K562 (cell line): ENCODE measurements at regions not wholly inside any gene's neighbourhood (a gene's known extent, or its start where the extent isn't known, plus 50 kb on each side); places are given as distances from the start of the nearest gene placed in this dataset.

Experiments
- ATAC-seq: fragments of 200-7000 bp; cut with Tn5 transposase; 3 replicates; pipeline ENCODE4 v1.9.1; 2020; ENCODE audit warnings: moderate library complexity
- BruUV-seq: library from RNA; stranded (reverse); fragments of 400-500 nt; replicated peaks from 2 replicates; lab custom pipeline; 2021; lab: Mats Ljungman, UMichigan
- CTCF ChIA-PET: fragments of 300-600 bp; formaldehyde crosslinking; extraction: SDS; loops from one replicate; lab custom pipeline; 2021; ENCODE audit warnings: low intra/inter-chr PET ratio; lab: Yijun Ruan, JAX
- POLR2A ChIA-PET: fragments of 300-600, 350-650 bp; sonication (Branson Sonifier 250); formaldehyde crosslinking; extraction: SDS; loops from one replicate; lab custom pipeline; 2021; ENCODE audit warnings: antibody characterized with exemption, inconsistent platforms; lab: Yijun Ruan, JAX
- DNase-seq, 4 experiments: peaks; one replicate each; pipeline versions ENCODE4 v3.0.0 to v3.0.0-alpha.2; 2011 to 2018; ENCODE audit warnings: low spot score in 3 of 4, mixed read lengths in 3 of 4; ENCODE audit errors: extremely low read depth in 1 of 4
- FAIRE-seq: peaks from 2 replicates; lab custom pipeline; 2011; peaks lifted over from hg19 to GRCh38; lab: Jason Lieb, UNC
- H2AFZ ChIP-seq: 2 replicates; pipeline ENCODE4 v1.6.0; 2011; ENCODE audit warnings: low read depth, low read length, control low read depth, inconsistent platforms
- H3K27ac ChIP-seq: fragments of 200-600 bp; 3 replicates; pipeline ENCODE4 v1.8.0; 2011; ENCODE audit warnings: low read depth, mild to moderate bottlenecking, control low read depth, inconsistent platforms, low read length, moderate library complexity, mixed read lengths; ENCODE audit errors: extremely low read depth
- H3K27me3 ChIP-seq, 2 experiments: fragments of 300-600 bp in 1 of 2; 2 replicates in 1 of 2; 3 replicates in 1 of 2; pipeline versions ENCODE4 v1.6.0 to v1.8.0; 2011; ENCODE audit warnings: inconsistent platforms in 2 of 2, low read length in 2 of 2, mild to moderate bottlenecking in 1 of 2, mixed read lengths in 1 of 2, moderate library complexity in 1 of 2; ENCODE audit not compliant: control insufficient read depth in 2 of 2, insufficient read depth in 2 of 2
- H3K36me3 ChIP-seq: fragments of 300-600 bp; 3 replicates; pipeline ENCODE4 v1.8.0; 2011; ENCODE audit warnings: mild to moderate bottlenecking, low read length, inconsistent platforms; ENCODE audit not compliant: control insufficient read depth, insufficient read depth
- H3K4me1 ChIP-seq, 2 experiments: fragments of 200-600 bp in 1 of 2; replicated peaks in 1 of 2; 2 replicates in 1 of 2; 3 replicates in 1 of 2; pipeline versions ENCODE4 v1.5.1 to v1.8.0; 2011; ENCODE audit warnings: inconsistent platforms in 2 of 2, low read length in 2 of 2, mild to moderate bottlenecking in 1 of 2, mixed read lengths in 1 of 2, moderate library complexity in 1 of 2; ENCODE audit not compliant: control insufficient read depth in 2 of 2, insufficient read depth in 2 of 2
- H3K4me2 ChIP-seq: 2 replicates; pipeline ENCODE4 v1.6.1; 2011; ENCODE audit warnings: low read length, control low read depth, inconsistent platforms, mixed read lengths; ENCODE audit not compliant: insufficient read depth
- H3K4me3 ChIP-seq: fragments of 200-600 bp; sonication (generic), shearing (Covaris generic); 2 replicates; pipeline ENCODE4 v1.5.1; 2016; ENCODE audit warnings: control low read depth, inconsistent platforms
- H3K79me2 ChIP-seq: fragments of 200-600 bp; 3 replicates; pipeline ENCODE4 v1.8.0; 2011; ENCODE audit warnings: low read length, inconsistent platforms; ENCODE audit not compliant: control insufficient read depth, insufficient read depth
- H3K9ac ChIP-seq, 2 experiments: 2 replicates each; pipeline versions ENCODE4 v1.6.0 to v1.6.1; 2011; ENCODE audit warnings: low read depth in 2 of 2, low read length in 2 of 2, control low read depth in 1 of 2, inconsistent platforms in 1 of 2, mild to moderate bottlenecking in 1 of 2, mixed read lengths in 1 of 2; ENCODE audit not compliant: insufficient read depth in 1 of 2
- H3K9me1 ChIP-seq: one replicate; pipeline ENCODE4 v1.6.0; 2011; ENCODE audit warnings: inconsistent platforms, mild to moderate bottlenecking, low read length, moderate library complexity; ENCODE audit not compliant: control insufficient read depth, insufficient read depth
- H3K9me3 ChIP-seq: replicated peaks from 2 replicates; pipeline ENCODE4 v1.5.1; 2011; ENCODE audit warnings: low read depth, low read length, inconsistent platforms; ENCODE audit not compliant: control insufficient read depth, insufficient read depth
- H4K20me1 ChIP-seq: replicated peaks from 2 replicates; pipeline ENCODE4 v1.6.1; 2011; ENCODE audit warnings: low read length, inconsistent platforms, mixed read lengths; ENCODE audit not compliant: control insufficient read depth, insufficient read depth
- BRF1 ChIP-seq: IDR thresholded peaks from 3 replicates; pipeline ENCODE4 v1.6.1; 2011; ENCODE audit warnings: borderline replicate concordance, mild to moderate bottlenecking; ENCODE audit not compliant: insufficient read length; ENCODE audit errors: extremely low read depth
- CREB5 ChIP-seq: fragments of 250-450 bp; sonication (Bioruptor Pico); IDR thresholded peaks from 2 replicates; pipeline ENCODE4 v1.5.0; 2020; ENCODE audit warnings: mild to moderate bottlenecking
- FOXA3 ChIP-seq, 2 experiments: fragments of 450-650 bp in 1 of 2; sonication (generic) in 1 of 2; formaldehyde crosslinking; IDR thresholded peaks in 1 of 2; conservative IDR thresholded peaks in 1 of 2; 2 replicates each; pipeline versions ENCODE4 v1.4.0 to v1.8.0; 2020 to 2022; ENCODE audit warnings: mild to moderate bottlenecking in 2 of 2, missing genetic modification reagents in 1 of 2
- HDGF ChIP-seq: fragments of 450-650 bp; IDR thresholded peaks from 2 replicates; pipeline ENCODE4 v1.6.1; 2016
- KDM4B ChIP-seq, 2 experiments: fragments of 450-650 bp in 1 of 2; sonication (generic) in 1 of 2; IDR thresholded peaks; 2 replicates each; pipeline ENCODE4 v1.6.1; 2016 to 2017; ENCODE audit warnings: borderline replicate concordance in 2 of 2, antibody characterized with exemption in 1 of 2, low read depth in 1 of 2, mild to moderate bottlenecking in 1 of 2
- MAZ ChIP-seq, 2 experiments: fragments of 450-650 bp in 1 of 2; sonication (generic) in 1 of 2; formaldehyde crosslinking; IDR thresholded peaks in 1 of 2; conservative IDR thresholded peaks in 1 of 2; 2 replicates each; pipeline versions ENCODE4 v1.4.0 to v1.5.0; 2020; ENCODE audit warnings: mild to moderate bottlenecking in 1 of 2, missing genetic modification reagents in 1 of 2
- NELFE ChIP-seq: IDR thresholded peaks from 2 replicates; pipeline ENCODE4 v1.6.1; 2011; ENCODE audit warnings: mild to moderate bottlenecking; ENCODE audit not compliant: insufficient read depth, insufficient read length
- OTX1 ChIP-seq: fragments of 450-650 bp; formaldehyde crosslinking; IDR thresholded peaks from 2 replicates; pipeline ENCODE4 v1.4.0; 2022; ENCODE audit warnings: mild to moderate bottlenecking
- POLR2B ChIP-seq: fragments of 450-650 bp; IDR thresholded peaks from 2 replicates; pipeline ENCODE4 v1.6.1; 2018; ENCODE audit warnings: low read depth; ENCODE audit not compliant: partially characterized antibody
- PRPF4 ChIP-seq: fragments of 200-400 bp; formaldehyde crosslinking; IDR thresholded peaks from one replicate; pipeline ENCODE4 v1.6.1; 2017; ENCODE audit warnings: low read length, low read depth, mild to moderate bottlenecking; ENCODE audit not compliant: insufficient read depth, poor library complexity, severe bottlenecking
- RAD21 ChIP-seq, 2 experiments: fragments of 250-450 bp in 1 of 2; fragments of 450-650 bp in 1 of 2; sonication (Bioruptor Pico) in 1 of 2; formaldehyde crosslinking in 1 of 2; IDR thresholded peaks in 1 of 2; conservative IDR thresholded peaks in 1 of 2; 2 replicates each; pipeline versions ENCODE4 v1.4.0 to v1.8.0; 2020 to 2022; ENCODE audit warnings: mild to moderate bottlenecking in 2 of 2, moderate library complexity in 1 of 2
- RFX7 ChIP-seq: fragments of 250-450 bp; sonication (Bioruptor Pico); IDR thresholded peaks from 2 replicates; pipeline ENCODE4 v1.5.1; 2021; ENCODE audit warnings: mild to moderate bottlenecking
- ZFP1 ChIP-seq: fragments of 450-650 bp; formaldehyde crosslinking; IDR thresholded peaks from 2 replicates; pipeline ENCODE4 v1.4.0; 2020; ENCODE audit warnings: mild to moderate bottlenecking, mixed read lengths
- ZNF609 ChIP-seq: sonication (generic); formaldehyde crosslinking; IDR thresholded peaks from 2 replicates; pipeline ENCODE4 v1.8.1; 2023; ENCODE audit warnings: missing genetic modification reagents, mild to moderate bottlenecking, borderline replicate concordance
- WGBS: fragments of 100-300 bp; shearing (Covaris generic); methylation state at CpG from one replicate; pipeline ENCODE4 v1.1.6; 2016; ENCODE audit warnings: low coverage, mixed read lengths; ENCODE audit not compliant: insufficient coverage; ENCODE audit errors: missing lambda C conversion rate; 5-methylcytosine and 5-hydroxymethylcytosine counted together
- in situ Hi-C: fragments of 300-500 bp; cut with MboI; formaldehyde crosslinking; loops from 4 replicates; pipeline ENCODE4 v1.15.0; 2018; ENCODE audit warnings: inconsistent platforms, mixed read lengths
- intact Hi-C: fragments of 100-400 bp; cut with micrococcal nuclease; formaldehyde crosslinking; loops from 2 replicates; pipeline ENCODE4 v1.14.2; 2022
- TF ChIP-seq, protein P1 (sequence below), 2 experiments: fragments of 200-800 bp in 1 of 2; sonication (Bioruptor generic) in 1 of 2; sonication (generic) in 1 of 2; formaldehyde crosslinking in 1 of 2; IDR thresholded peaks in 1 of 2; conservative IDR thresholded peaks in 1 of 2; 2 replicates each; pipeline versions ENCODE4 v1.5.0 to v1.6.1; 2016 to 2020; ENCODE audit warnings: missing compliant biosample characterization in 1 of 2, missing genetic modification characterization in 1 of 2, missing genetic modification reagents in 1 of 2

GRCh38 chr22:48039326-48039725 lies 1276.9 kb downstream of the TBC1D22A start:
- H3K27me3 ChIP-seq: no peaks in the 10 kb centered on the region
- H3K36me3 ChIP-seq: no peaks in the 10 kb centered on the region
- H3K9me3 ChIP-seq: no peaks in the 10 kb centered on the region
- H3K4me1 ChIP-seq: no peaks in the 10 kb centered on the region
- no peak for FAIRE-seq
- WGBS: 7% methylated on average over 3 of the region's 5 CpGs
- DNase-seq: no peak
- in situ Hi-C loops: no loop called here
- no peak overlapping the region for H3K27ac ChIP-seq
- no peaks in the 10 kb centered on the region for H3K9me1 ChIP-seq
- H3K79me2 ChIP-seq: no peaks in the 10 kb centered on the region
- ChIA-PET POLR2A (no interaction called here), CTCF (no interaction called here)
- no TSS peak for BruUV-seq
- H4K20me1 ChIP-seq: no peaks in the 10 kb centered on the region
- H2AFZ ChIP-seq: no peak overlapping the region
- H3K4me3 ChIP-seq: no peak overlapping the region
- H3K9ac ChIP-seq: no peak overlapping the region
- ATAC-seq: no peak
- H3K4me2 ChIP-seq: no peak overlapping the region
- intact Hi-C loops: no loop called here
- TF ChIP-seq NELFE (no peak), HDGF (no peak), BRF1 (no peak), ZFP1 (CRISPR knock-in tag) (no peak), POLR2B (no peak), RAD21 (CRISPR knock-in tag; conservative IDR thresholded peaks at IDR 0.05 in 1 of 2, IDR thresholded peaks at IDR 0.05 in 1 of 2) (no peak), PRPF4 (no peak), FOXA3 (CRISPR knock-in tag; conservative IDR thresholded peaks at IDR 0.05 in 1 of 2, IDR thresholded peaks at IDR 0.05 in 1 of 2) (no peak), ZNF609 (CRISPR knock-in tag) (no peak), OTX1 (CRISPR knock-in tag) (no peak), CREB5 (CRISPR knock-in tag) (no peak), MAZ (CRISPR knock-in tag; conservative IDR thresholded peaks at IDR 0.05 in 1 of 2, IDR thresholded peaks at IDR 0.05 in 1 of 2) (no peak), KDM4B (IDR thresholded peaks at IDR 0.05; ENCODE audit: borderline replicate concordance in 2 of 2, low read depth in 1 of 2) (no peak), RFX7 (CRISPR knock-in tag) (no peak)
- TF ChIP-seq, protein P1, sequence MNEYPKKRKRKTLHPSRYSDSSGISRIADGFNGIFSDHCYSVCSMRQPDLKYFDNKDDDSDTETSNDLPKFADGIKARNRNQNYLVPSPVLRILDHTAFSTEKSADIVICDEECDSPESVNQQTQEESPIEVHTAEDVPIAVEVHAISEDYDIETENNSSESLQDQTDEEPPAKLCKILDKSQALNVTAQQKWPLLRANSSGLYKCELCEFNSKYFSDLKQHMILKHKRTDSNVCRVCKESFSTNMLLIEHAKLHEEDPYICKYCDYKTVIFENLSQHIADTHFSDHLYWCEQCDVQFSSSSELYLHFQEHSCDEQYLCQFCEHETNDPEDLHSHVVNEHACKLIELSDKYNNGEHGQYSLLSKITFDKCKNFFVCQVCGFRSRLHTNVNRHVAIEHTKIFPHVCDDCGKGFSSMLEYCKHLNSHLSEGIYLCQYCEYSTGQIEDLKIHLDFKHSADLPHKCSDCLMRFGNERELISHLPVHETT (CRISPR knock-in tag; conservative IDR thresholded peaks at IDR 0.05 in 1 of 2, IDR thresholded peaks at IDR 0.05 in 1 of 2): no peak
